Myocyte (in vitro differentiated cells): ENCODE measurements at regions not wholly inside any gene's neighbourhood (a gene's known extent, or its start where the extent isn't known, plus 50 kb on each side); places are given as distances from the start of the nearest gene placed in this dataset.

Source experiments
- DNase-seq: peaks from one replicate; pipeline ENCODE4 v3.0.0-alpha.2; 2012; ENCODE audit warnings: low read depth

GRCh38 chr4:115357776-115358175, 244.4 kb upstream of the NDST4 start:
- peak; percentile 16 for DNase-seq

DNA sequence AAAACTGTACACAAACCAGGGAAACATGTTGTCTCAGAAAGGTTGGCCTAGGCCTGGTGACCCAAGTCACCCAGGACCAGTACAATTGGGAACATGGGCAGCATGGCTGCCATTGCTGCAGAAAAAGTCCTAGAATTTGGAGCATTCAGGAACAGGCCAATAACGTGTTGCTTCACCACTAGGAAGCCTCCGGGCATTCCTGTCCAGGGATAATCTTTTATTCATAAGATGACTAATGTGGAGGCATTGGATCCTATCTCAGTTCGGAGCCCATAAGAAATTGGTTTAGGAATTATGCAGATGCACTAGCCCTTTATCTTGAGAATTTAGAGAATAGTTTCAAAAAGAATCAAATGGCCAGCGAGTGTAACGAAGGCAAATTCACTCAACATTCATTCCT, 242.8 kb upstream of the NDST4 start:
- DNase-seq, result no peak

DNA sequence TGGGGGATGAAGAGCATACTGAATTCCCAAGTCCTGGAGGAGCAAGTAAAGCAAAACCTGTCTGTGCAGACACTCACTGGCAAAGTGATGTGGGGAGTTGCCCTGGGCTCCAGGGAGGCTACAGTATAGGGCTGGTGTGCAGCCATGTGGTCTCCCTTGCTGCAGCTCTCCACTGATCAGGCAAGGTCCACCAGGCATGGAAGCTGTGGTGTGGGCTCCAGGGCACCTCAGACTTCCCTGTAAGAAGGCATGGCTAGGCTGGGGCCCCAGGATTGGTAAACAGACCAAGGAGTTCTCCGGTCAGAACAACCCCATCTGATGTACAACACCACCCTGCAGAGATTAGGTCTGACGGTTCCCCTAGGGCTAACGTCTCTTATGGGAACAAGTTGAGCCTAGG, 241.9 kb upstream of the NDST4 start:
- no peak for DNase-seq

GRCh38 chr4:115353370-115353769, 239.9 kb upstream of the NDST4 start:
- no peak for DNase-seq

- DNase-seq, result peak; percentile 45
Observed at GRCh38 chr4:115343171-115343570, 229.8 kb upstream of the NDST4 start.

DNA sequence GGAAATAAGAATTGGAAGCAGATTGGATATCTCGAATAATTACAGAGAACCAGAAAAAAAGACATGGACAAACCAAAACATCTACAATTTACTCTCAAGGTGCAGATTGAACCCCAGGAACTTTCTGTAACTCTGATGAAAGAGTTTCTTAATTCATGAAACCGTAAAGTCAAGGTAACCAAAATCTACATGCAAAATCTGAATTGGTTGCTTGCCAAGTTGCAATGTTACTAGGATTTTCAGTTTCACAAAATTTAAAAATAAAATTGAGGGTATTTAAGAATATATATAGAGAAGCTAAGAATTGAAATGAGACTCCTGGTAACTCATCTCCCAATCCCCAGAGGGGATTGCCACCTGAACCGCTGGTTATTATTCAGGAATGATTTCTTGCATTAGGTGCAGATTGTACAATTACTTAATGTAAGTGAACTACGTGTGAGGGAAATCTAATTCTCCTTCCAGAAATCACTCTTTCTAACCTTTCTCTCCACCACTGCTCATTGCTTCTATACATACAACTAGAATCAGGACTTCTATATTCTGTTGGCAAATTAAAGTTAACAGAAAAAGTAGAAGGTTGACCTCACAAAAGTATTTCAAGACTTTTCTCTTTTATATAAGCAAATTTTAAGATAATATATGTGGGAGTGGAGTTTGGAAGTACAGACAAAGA, 221.5 kb upstream of the NDST4 start:
- DNase-seq, result no peak

GRCh38 chr4:115332078-115332477, 218.7 kb upstream of the NDST4 start:
- DNase-seq, result no peak

DNA sequence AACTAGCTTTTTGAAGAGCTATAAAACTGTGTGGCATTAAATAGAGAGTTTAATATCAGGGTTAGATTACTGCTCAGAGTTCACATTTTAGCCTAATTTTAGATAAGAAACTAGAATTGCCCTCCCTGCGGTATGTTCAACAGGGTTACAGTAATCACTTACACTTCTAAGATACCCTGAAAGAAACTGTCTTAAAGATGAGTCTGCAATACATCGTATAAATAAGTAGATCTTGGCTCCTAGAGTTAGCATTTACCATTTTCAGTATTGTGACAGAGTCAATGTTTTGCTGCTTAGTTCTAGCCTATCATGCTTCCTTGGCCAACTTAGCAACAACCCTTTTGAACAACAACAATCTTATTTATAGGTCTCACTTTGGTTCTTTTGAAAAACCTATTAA, 217.8 kb upstream of the NDST4 start:
- DNase-seq, result no peak

GRCh38 chr4:115325836-115326235, 212.4 kb upstream of the NDST4 start:
- peak; percentile 26 for DNase-seq

- DNase-seq, result peak; percentile 85
Observed at GRCh38 chr4:115323106-115323707, 209.8 kb upstream of the NDST4 start.

DNA sequence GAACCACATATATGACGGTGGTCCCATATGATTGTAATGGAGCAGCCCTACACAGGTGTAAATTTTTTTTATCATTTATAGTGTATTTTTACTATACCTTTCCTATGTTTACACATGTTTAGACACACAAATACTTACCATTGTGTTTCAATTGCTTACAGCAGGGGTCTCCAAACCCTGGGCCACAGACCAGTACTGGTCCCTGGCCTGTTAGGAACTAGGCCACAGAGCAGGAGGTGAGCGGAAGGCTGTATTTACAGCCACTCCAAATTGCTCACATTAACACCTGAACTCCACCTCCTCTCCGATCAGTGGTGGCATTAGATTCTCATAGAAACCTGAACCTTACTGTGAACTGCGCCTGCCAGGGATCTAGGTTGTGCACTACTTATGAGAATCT, 201.8 kb upstream of the NDST4 start:
- no peak for DNase-seq

GRCh38 chr4:115310641-115311040, 197.2 kb upstream of the NDST4 start:
- DNase-seq, result peak; percentile 33

GRCh38 chr4:115294717-115295116, 181.3 kb upstream of the NDST4 start:
- no peak for DNase-seq

DNA sequence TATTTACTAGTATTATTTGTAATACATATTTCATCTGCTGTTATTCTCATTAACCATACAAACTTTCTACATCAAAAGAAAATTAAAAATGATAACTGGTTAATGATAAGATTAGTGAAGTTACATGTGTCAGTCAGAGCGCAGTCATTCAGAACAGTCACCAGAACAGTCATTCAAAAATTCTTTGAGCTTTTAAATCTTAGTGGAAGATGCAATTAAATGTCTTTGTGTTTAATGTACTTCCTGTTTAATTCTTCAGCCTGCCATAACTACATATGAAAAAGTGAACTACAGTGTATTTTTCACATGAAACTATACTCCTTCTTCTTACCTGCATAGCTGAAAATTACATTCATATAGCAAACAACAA, 179.7 kb upstream of the NDST4 start:
- DNase-seq, result no peak

- no peak for DNase-seq
Observed at GRCh38 chr4:115292320-115293092, 179.1 kb upstream of the NDST4 start.

DNA sequence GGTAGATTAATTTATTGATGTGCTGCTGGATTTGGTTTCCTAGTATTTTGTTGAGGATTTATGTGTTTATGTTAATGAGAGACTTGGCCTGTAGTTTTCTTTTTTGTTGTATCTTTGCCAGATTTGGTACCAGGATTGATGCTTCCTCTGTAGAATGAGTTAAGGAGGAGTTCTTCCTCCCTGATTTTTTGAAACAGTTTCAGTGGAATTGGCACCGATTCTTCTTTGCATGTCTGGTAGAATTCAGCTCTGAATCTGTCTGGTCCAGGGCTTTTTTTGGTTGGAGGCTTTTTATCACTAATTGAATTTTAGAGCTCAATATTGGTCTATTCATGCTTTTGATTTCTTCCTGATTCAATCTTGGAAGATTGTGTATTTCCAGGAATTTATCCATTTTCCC, 174.0 kb upstream of the NDST4 start:
- no peak for DNase-seq

DNA sequence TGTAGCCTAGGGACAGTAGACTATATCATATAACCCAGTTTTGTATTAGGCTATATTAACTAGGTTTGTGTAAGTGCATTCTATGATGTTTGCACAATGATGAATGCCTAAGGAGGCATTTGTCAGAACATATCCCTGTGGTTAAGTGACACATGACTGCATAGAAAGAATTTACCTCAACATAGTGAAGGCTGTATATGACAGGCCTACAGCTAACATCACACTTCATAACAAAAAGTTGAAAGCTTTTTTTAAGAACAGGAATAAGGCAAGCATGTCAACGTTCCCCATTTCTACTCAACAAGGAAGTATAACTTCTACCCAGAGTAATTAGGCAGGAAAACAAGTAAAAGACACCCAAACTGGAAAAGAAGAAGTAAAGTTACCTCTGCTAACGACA, 165.9 kb upstream of the NDST4 start:
- no peak for DNase-seq

- no peak for DNase-seq
Observed at GRCh38 chr4:115278830-115279229, 165.4 kb upstream of the NDST4 start.

- DNase-seq, result no peak
Observed at GRCh38 chr4:115275615-115276014, 162.2 kb upstream of the NDST4 start.

- DNase-seq, result no peak
Observed at GRCh38 chr4:115274545-115274944, 161.1 kb upstream of the NDST4 start.

DNA sequence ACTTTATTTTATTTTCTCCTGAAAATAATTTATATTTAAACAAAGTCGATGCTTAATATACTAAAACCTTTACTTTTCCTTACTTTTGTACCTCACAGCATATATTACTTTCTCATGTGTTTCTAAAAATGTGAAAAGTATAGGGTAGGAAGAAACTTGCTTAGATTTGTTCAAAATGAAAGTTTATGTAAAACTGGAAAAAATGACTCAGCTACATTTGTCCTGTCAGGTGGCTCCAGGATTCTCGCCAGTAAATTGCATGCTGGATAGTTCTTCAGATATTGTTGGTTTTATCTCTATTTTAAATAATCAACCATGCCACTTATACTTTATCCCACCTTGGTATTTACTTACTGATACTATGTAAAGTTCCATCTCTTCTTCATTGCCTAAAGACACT, 159.2 kb upstream of the NDST4 start:
- DNase-seq, result no peak

DNA sequence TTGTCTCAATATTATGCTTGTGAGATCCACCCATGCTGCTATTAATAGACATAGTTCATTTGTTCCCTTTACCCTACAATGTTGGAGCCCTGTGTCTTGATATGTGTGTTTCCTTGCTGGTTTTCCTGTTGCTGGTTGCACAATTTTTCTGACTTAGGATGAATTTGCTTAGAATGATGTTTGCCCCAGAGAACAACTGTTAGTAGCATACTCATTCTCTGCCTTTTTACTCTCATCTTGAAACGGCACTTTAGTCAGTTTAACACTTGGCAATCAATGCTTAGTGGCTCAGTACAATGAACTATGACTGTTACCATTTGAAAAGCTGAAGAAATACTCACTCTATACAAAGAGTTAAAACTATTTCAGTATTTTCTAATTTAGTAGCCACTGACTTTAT, 158.8 kb upstream of the NDST4 start:
- no peak for DNase-seq

DNA sequence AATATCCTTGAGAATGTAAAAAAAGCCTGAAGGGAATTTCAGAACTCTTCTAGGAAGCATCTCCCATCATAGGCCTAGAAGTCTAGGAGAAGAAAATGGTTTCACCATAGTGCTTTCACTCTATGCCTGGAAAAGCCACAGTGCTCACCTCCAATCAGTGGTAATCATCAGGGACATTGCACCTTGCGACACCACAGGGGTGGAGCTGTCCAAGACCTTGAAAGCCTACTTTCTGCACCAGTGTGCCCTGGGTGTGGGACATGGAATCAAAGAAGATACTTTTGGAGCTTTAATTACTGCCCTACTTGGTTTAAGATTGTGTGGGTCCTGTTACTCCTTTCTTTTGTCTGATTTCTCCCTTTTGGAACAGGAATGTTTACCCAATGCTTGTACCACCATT, 146.8 kb upstream of the NDST4 start:
- no peak for DNase-seq
